Stimulated activated CD8-positive, alpha-beta memory T cell treated with anti-CD3 and anti-CD28 coated beads, Interleukin-12 subunit alpha, Interleukin-12 subunit beta, amount 100 ng/mL, for 4 hours (primary cell): ENCODE measurements at regions not wholly inside any gene's neighbourhood (a gene's known extent, or its start where the extent isn't known, plus 50 kb on each side); places are given as distances from the start of the nearest gene placed in this dataset.

Source experiments
- DNase-seq: peaks from one replicate; pipeline ENCODE4 v3.0.0-alpha.2; 2020; ENCODE audit warnings: low read depth

- no peak for DNase-seq
Observed at GRCh38 chrX:22395372-22395771, 122.7 kb downstream of the CBLL2 start.

- DNase-seq = no peak
Observed at GRCh38 chrX:22396408-22396807, 123.7 kb downstream of the CBLL2 start.

GRCh38 chrX:22397566-22397965 is 124.9 kb downstream of the CBLL2 start:
- DNase-seq = no peak

- no peak for DNase-seq
Observed at GRCh38 chrX:22399437-22400192, 126.9 kb downstream of the CBLL2 start.

GRCh38 chrX:22404297-22404696 is 131.6 kb downstream of the CBLL2 start:
- no peak for DNase-seq

- no peak for DNase-seq
Observed at GRCh38 chrX:22406201-22406737, 133.6 kb downstream of the CBLL2 start.

- no peak for DNase-seq
Observed at GRCh38 chrX:22409418-22409817, 136.7 kb downstream of the CBLL2 start.

GRCh38 chrX:22424122-22424915 is 151.6 kb downstream of the CBLL2 start:
- no peak for DNase-seq

GRCh38 chrX:22424919-22425318 is 152.2 kb downstream of the CBLL2 start:
- DNase-seq = no peak

- no peak for DNase-seq
Observed at GRCh38 chrX:22429704-22430103, 157.0 kb downstream of the CBLL2 start.

GRCh38 chrX:22430701-22431100 is 158.0 kb downstream of the CBLL2 start:
- no peak for DNase-seq

GRCh38 chrX:22433292-22434070 is 160.8 kb downstream of the CBLL2 start:
- no peak for DNase-seq

GRCh38 chrX:22445880-22446279 is 173.2 kb downstream of the CBLL2 start:
- DNase-seq = no peak

GRCh38 chrX:22462959-22463358 is 190.2 kb downstream of the CBLL2 start:
- DNase-seq = no peak

- no peak for DNase-seq
Observed at GRCh38 chrX:22467571-22467970, 194.9 kb downstream of the CBLL2 start.

GRCh38 chrX:22481436-22481835 is 208.7 kb downstream of the CBLL2 start:
- no peak for DNase-seq

- DNase-seq = no peak
Observed at GRCh38 chrX:22486296-22486695, 213.6 kb downstream of the CBLL2 start.

- no peak for DNase-seq
Observed at GRCh38 chrX:22516893-22517292, 244.2 kb downstream of the CBLL2 start.

GRCh38 chrX:22520128-22520828 is 247.6 kb downstream of the CBLL2 start:
- no peak for DNase-seq

- no peak for DNase-seq
Observed at GRCh38 chrX:22526339-22526738, 253.6 kb downstream of the CBLL2 start.

- DNase-seq = no peak
Observed at GRCh38 chrX:22527302-22527701, 254.6 kb downstream of the CBLL2 start.

- no peak for DNase-seq
Observed at GRCh38 chrX:22533898-22534297, 261.2 kb downstream of the CBLL2 start.
